Gastrocnemius medialis (tissue), 4 donors: ENCODE measurements at regions not wholly inside any gene's neighbourhood (a gene's known extent, or its start where the extent isn't known, plus 50 kb on each side); places are given as distances from the start of the nearest gene placed in this dataset.

Experiments used
- ATAC-seq, 2 donors: fragments of 150-250 bp; one replicate each; pipeline ENCODE4 v1.9.1; 2016
- DNase-seq, 2 donors: peaks; one replicate each; pipeline ENCODE4 v3.0.0-alpha.2; 2019
- H3K27ac ChIP-seq, 4 donors: fragments of 200-600 bp; sonication (generic); 1 replicate in 1 of 4; 2 replicates in 3 of 4; pipeline ENCODE4 v1.5.1; 2016 to 2018; ENCODE audit warnings: mild to moderate bottlenecking in 2 of 4, moderate library complexity in 1 of 4
- H3K27me3 ChIP-seq, 3 donors: fragments of 200-600 bp; sonication (generic) in 2 of 3; 1 replicate in 1 of 3; 2 replicates in 2 of 3; pipeline versions ENCODE4 v1.5.1 to v1.6.0; 2016 to 2019; ENCODE audit warnings: mild to moderate bottlenecking in 1 of 3, moderate library complexity in 1 of 3
- H3K36me3 ChIP-seq, 2 donors: fragments of 200-600 bp; sonication (generic) in 1 of 2; one replicate each; pipeline ENCODE4 v1.5.1; 2017 to 2018
- H3K4me1 ChIP-seq, 2 donors: fragments of 200-600 bp; sonication (generic) in 1 of 2; one replicate each; pipeline ENCODE4 v1.5.1; 2016 to 2017; ENCODE audit warnings: mild to moderate bottlenecking in 2 of 2
- H3K4me3 ChIP-seq, 4 donors: fragments of 200-600 bp; sonication (generic) in 3 of 4; 1 replicate in 1 of 4; 2 replicates in 3 of 4; pipeline ENCODE4 v1.5.1; 2016 to 2019; ENCODE audit warnings: mild to moderate bottlenecking in 2 of 4
- H3K9me3 ChIP-seq, 3 donors: fragments of 200-600 bp; sonication (generic) in 2 of 3; 1 replicate in 1 of 3; 2 replicates in 2 of 3; pipeline ENCODE4 v1.5.1; 2016 to 2019
- POLR2A ChIP-seq, 2 donors: fragments of 450-650 bp; IDR thresholded peaks; one replicate each; pipeline ENCODE4 v1.6.1; 2017; ENCODE audit warnings: antibody characterized with exemption in 2 of 2, mild to moderate bottlenecking in 2 of 2, moderate library complexity in 2 of 2
- in situ Hi-C, 4 donors: fragments of 200-750 bp; cut with MboI; loops; one replicate each; pipeline versions ENCODE4 v1.15.0 to v1.8.0; 2017; ENCODE audit warnings: low sequenced_read_pairs in 4 of 4
- intact Hi-C: fragments of 100-400 bp; cut with DNase I; formaldehyde crosslinking; loops from one replicate; pipeline ENCODE4 v1.15.1; 2023; ENCODE audit warnings: low total_unique reads
- TF ChIP-seq, protein P1 (sequence below), 5 experiments: fragments of 450-650 bp in 3 of 5; fragments of 200-600 bp in 2 of 5; sonication (generic) in 2 of 5; IDR thresholded peaks in 4 of 5; conservative IDR thresholded peaks in 1 of 5; 1 replicate in 4 of 5; 2 replicates in 1 of 5; pipeline ENCODE4 v1.5.1; 2016 to 2019; ENCODE audit warnings: antibody characterized with exemption in 5 of 5, mild to moderate bottlenecking in 3 of 5, moderate library complexity in 3 of 5

DNA sequence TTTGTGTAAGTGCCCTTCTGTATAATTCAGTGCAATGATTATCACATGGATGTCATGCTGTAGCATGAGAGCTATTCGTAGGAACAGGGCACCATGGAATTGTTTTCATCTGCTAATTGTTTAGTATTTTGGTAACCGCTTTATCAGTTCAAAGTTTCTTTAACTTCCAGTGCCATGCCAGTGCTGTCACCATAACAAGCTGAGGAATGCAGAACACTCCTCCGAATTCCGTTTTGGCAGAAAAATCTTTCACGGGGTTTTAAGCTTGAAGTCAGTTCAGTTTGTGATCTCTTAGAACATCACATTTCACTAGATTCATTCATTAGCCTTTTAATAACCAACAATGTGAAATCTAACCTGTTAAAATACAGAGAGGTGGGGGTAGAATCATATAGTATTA lies 117.2 kb upstream of the SEMA3C start:
- intact Hi-C loops (no loop called here), in situ Hi-C loops (no loop called here)
- Histone ChIP-seq H3K36me3 (no peaks in the 10 kb centered on the region), H3K27me3 (no peaks in the 10 kb centered on the region), H3K27ac (no peak overlapping the region), H3K9me3 (no peaks in the 10 kb centered on the region), H3K4me3 (no peak overlapping the region), H3K4me1 (no peaks in the 10 kb centered on the region)
- ATAC-seq (no peak), DNase-seq (no peak)
- TF ChIP-seq, protein P1, sequence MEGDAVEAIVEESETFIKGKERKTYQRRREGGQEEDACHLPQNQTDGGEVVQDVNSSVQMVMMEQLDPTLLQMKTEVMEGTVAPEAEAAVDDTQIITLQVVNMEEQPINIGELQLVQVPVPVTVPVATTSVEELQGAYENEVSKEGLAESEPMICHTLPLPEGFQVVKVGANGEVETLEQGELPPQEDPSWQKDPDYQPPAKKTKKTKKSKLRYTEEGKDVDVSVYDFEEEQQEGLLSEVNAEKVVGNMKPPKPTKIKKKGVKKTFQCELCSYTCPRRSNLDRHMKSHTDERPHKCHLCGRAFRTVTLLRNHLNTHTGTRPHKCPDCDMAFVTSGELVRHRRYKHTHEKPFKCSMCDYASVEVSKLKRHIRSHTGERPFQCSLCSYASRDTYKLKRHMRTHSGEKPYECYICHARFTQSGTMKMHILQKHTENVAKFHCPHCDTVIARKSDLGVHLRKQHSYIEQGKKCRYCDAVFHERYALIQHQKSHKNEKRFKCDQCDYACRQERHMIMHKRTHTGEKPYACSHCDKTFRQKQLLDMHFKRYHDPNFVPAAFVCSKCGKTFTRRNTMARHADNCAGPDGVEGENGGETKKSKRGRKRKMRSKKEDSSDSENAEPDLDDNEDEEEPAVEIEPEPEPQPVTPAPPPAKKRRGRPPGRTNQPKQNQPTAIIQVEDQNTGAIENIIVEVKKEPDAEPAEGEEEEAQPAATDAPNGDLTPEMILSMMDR (IDR thresholded peaks at IDR 0.05 in 4 of 5, conservative IDR thresholded peaks at IDR 0.05 in 1 of 5) = no peak
- TF ChIP-seq POLR2A (IDR thresholded peaks at IDR 0.05) = no peak

DNA sequence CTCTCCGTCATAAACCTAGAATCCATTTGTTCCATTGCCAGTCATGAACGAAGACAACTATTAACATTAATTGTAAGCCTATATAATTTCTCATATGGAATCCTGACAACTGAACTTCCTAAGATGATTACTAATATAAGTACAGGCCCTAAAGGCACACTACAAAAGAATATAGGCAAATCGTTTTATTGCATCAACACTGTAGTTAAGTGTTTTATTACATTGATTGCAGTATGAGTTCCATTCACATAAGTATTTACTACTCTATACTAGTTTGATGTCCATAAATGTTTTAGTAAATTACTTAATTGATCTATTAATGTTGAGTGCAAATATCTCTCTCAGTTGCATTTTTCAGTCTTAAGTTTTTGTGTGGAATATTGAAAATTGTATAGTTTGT lies 113.1 kb upstream of the SEMA3C start:
- intact Hi-C loops = no loop called here
- TF ChIP-seq POLR2A (IDR thresholded peaks at IDR 0.05) = no peak
- TF ChIP-seq, protein P1 (IDR thresholded peaks at IDR 0.05 in 4 of 5, conservative IDR thresholded peaks at IDR 0.05 in 1 of 5) = no peak
- ATAC-seq = no peak
- Histone ChIP-seq H3K27me3 (no peaks in the 10 kb centered on the region), H3K4me3 (no peak overlapping the region), H3K36me3 (no peaks in the 10 kb centered on the region), H3K27ac (no peak overlapping the region), H3K4me1 (no peaks in the 10 kb centered on the region), H3K9me3 (no peaks in the 10 kb centered on the region)
- in situ Hi-C loops = no loop called here
- no peak for DNase-seq

DNA sequence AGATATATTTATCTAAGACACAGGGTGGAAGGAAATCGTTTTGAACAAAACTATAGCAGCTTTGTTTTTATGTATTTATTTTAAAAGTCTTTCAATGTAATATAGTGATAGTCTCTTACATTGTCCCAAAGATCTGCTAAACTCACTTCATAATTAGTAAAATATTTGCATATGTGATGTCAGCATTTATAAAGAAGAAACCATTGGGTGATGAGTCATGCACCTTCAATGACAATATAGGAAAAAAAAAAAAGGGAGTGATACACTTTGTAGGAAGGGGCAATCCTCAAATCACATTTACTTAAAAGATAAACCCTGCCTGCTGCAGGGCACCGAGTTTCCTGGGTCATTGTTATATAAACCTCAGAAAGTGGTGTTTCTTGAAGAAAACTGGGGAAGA lies 112.4 kb upstream of the SEMA3C start:
- H3K27me3 ChIP-seq = no peaks in the 10 kb centered on the region
- no peaks in the 10 kb centered on the region for H3K4me1 ChIP-seq
- H3K9me3 ChIP-seq = no peaks in the 10 kb centered on the region
- TF ChIP-seq, protein P1 (IDR thresholded peaks at IDR 0.05 in 4 of 5, conservative IDR thresholded peaks at IDR 0.05 in 1 of 5) = no peak
- TF ChIP-seq POLR2A (IDR thresholded peaks at IDR 0.05) = no peak
- no peaks in the 10 kb centered on the region for H3K36me3 ChIP-seq
- DNase-seq (no peak), ATAC-seq (no peak)
- no peak overlapping the region for H3K4me3 ChIP-seq
- in situ Hi-C loops = no loop called here
- intact Hi-C loops = no loop called here
- no peak overlapping the region for H3K27ac ChIP-seq

DNA sequence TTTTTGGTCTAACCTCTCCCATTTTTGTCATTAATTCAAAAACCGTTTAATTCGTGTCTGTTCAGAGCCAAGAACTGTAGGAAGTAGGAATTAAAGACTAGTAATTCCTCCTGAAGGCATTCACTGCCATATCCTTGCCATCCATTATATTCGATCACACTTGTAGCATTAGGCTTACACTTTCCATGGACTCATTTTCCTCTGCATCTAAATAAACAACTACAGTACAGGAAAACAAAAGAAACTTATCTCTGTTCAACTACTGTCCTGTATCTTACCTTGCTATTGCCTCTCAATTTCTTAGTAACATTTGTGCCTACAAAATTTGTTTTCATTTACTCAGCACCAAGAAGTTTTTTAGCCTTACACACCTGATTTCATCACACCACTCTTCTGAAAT lies 111.6 kb upstream of the SEMA3C start:
- in situ Hi-C loops = no loop called here
- Histone ChIP-seq H3K27me3 (no peaks in the 10 kb centered on the region), H3K27ac (no peak overlapping the region), H3K4me1 (no peaks in the 10 kb centered on the region), H3K36me3 (no peaks in the 10 kb centered on the region), H3K9me3 (no peaks in the 10 kb centered on the region), H3K4me3 (no peak overlapping the region)
- DNase-seq (no peak), ATAC-seq (no peak)
- TF ChIP-seq, protein P1 (IDR thresholded peaks at IDR 0.05 in 4 of 5, conservative IDR thresholded peaks at IDR 0.05 in 1 of 5) = no peak
- TF ChIP-seq POLR2A (IDR thresholded peaks at IDR 0.05) = no peak
- intact Hi-C loops = no loop called here

DNA sequence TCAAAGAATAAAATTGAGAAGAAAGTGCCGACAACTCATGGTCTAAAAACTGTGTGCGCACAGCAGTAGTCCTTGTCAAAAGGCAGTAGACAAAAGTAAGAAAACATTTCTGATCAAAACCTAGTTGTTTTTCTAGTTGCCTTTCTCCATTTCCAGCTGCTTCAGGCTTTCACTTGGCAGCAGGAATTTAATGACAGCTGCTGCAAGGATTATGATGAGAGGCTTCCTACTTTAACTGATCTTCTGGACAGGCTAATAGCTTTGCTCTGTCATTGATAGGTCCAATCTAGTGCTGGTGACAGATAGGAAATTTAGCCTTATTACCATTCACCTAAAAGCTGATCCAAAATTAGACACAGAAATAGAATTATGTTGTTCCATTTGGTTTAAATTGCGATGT lies 110.7 kb upstream of the SEMA3C start:
- Histone ChIP-seq H3K36me3 (no peaks in the 10 kb centered on the region), H3K27me3 (no peaks in the 10 kb centered on the region), H3K9me3 (no peaks in the 10 kb centered on the region), H3K27ac (no peak overlapping the region), H3K4me1 (no peaks in the 10 kb centered on the region), H3K4me3 (no peak overlapping the region)
- DNase-seq = no peak
- in situ Hi-C loops = no loop called here
- TF ChIP-seq POLR2A (IDR thresholded peaks at IDR 0.05) = no peak
- TF ChIP-seq, protein P1 (IDR thresholded peaks at IDR 0.05 in 4 of 5, conservative IDR thresholded peaks at IDR 0.05 in 1 of 5) = no peak
- no peak for ATAC-seq
- intact Hi-C loops = no loop called here
